Central memory CD4-positive, alpha-beta T cell (primary cell): ENCODE measurements at regions not wholly inside any gene's neighbourhood (a gene's known extent, or its start where the extent isn't known, plus 50 kb on each side); places are given as distances from the start of the nearest gene placed in this dataset.

ENCODE experiments used
- DNase-seq: peaks from one replicate; pipeline ENCODE4 v3.0.0; 2022

DNA sequence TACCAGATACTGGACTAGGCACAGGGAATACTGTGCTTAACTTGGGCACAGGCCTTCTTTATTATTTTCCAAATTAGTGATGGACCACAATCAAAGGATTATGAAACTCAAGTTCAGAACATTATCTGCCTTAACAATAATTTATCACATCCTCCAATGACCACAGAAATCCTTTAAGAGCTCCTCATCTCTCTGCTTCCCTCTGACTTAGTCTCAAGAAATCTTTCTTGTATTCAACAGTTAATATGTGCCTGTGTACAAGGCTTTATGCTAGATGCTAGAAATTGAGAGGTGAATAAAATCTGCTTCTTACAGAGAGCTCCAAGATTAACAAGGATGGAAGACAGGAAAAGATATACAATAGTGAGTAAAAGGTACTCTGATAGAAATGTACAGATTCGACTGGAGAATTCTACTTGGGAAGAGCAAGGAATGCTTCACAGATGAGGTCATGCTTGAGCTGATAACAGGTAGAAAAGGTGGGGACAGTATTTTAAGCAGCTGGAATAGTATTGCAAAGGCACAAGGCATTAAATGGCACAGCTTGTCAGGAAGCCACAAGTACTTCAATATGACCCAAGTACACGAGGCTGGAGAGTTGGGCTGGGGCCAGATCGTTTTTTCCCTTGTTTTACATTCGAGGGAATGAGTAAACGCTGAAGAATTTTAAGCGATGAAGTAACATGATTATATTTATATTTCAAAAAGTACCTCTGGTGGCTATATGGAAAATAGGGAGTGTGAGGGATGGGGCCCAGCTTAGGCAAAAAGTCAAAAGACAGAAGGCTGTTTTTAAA is 55.1 kb upstream of the ARID2 start:
- DNase-seq: no peak

DNA sequence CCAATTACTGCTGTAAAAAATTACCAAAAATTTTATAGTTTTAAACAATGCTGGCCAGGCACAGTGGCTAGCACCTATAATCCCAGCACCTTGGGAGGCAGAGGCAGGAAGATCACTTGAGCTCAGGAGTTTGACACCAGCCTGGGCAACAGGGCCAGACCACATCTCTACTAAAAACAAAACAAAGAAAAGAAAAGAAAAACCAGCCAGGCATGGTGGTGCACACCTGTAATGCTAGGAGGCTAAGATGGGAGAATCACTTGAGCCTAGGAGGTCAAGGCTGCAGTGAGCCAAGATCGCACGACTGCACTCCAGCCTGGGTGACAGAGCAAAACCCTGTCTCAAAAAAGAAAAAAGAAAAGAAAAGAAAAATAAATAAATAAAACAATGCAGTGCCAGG is 54.0 kb upstream of the ARID2 start:
- DNase-seq: no peak
